HUDEP-2 (cell line): ENCODE measurements at regions not wholly inside any gene's neighbourhood (a gene's known extent, or its start where the extent isn't known, plus 50 kb on each side); places are given as distances from the start of the nearest gene placed in this dataset.

Experiments
- DNase-seq, 76 experiments: peaks; one replicate each; lab custom pipeline; 2025; ENCODE audit not compliant: unreplicated experiment in 76 of 76; lab: John Stamatoyannopoulos, UW

GRCh38 chr5:116663081-116663480 lies 88.5 kb upstream of the SEMA6A start:
- DNase-seq = no peak

- no peak for DNase-seq
Observed at GRCh38 chr5:116661419-116661818, 86.8 kb upstream of the SEMA6A start.

GRCh38 chr5:116660929-116661328 lies 86.3 kb upstream of the SEMA6A start:
- no peak for DNase-seq

- no peak for DNase-seq
Observed at GRCh38 chr5:116658830-116659229, 84.2 kb upstream of the SEMA6A start.

GRCh38 chr5:116658141-116658540 lies 83.5 kb upstream of the SEMA6A start:
- no peak for DNase-seq

GRCh38 chr5:116655431-116655830 lies 80.8 kb upstream of the SEMA6A start:
- no peak for DNase-seq

- no peak for DNase-seq
Observed at GRCh38 chr5:116654925-116655324, 80.3 kb upstream of the SEMA6A start.

GRCh38 chr5:116652903-116653302 lies 78.3 kb upstream of the SEMA6A start:
- no peak for DNase-seq

GRCh38 chr5:116652196-116652729 lies 77.6 kb upstream of the SEMA6A start:
- no peak for DNase-seq

GRCh38 chr5:116651653-116652052 lies 77.0 kb upstream of the SEMA6A start:
- DNase-seq = no peak

GRCh38 chr5:116650964-116651363 lies 76.3 kb upstream of the SEMA6A start:
- DNase-seq = no peak

- no peak for DNase-seq
Observed at GRCh38 chr5:116650544-116650943, 75.9 kb upstream of the SEMA6A start.

- no peak for DNase-seq
Observed at GRCh38 chr5:116646611-116647289, 72.1 kb upstream of the SEMA6A start.

GRCh38 chr5:116645627-116646026 lies 71.0 kb upstream of the SEMA6A start:
- no peak for DNase-seq

- DNase-seq = no peak
Observed at GRCh38 chr5:116640236-116640635, 65.6 kb upstream of the SEMA6A start.

- no peak for DNase-seq
Observed at GRCh38 chr5:116637149-116637740, 62.6 kb upstream of the SEMA6A start.

GRCh38 chr5:116632890-116633289 lies 58.3 kb upstream of the SEMA6A start:
- DNase-seq = no peak

- DNase-seq = no peak
Observed at GRCh38 chr5:116631147-116631546, 56.5 kb upstream of the SEMA6A start.

GRCh38 chr5:116629168-116629567 lies 54.5 kb upstream of the SEMA6A start:
- DNase-seq = no peak

- DNase-seq = no peak
Observed at GRCh38 chr5:116626945-116627679, 52.5 kb upstream of the SEMA6A start.

- DNase-seq = peak in 1 of 76 experiments; percentile 13
Observed at GRCh38 chr5:116626272-116626723, 51.7 kb upstream of the SEMA6A start.
